GM12878 (cell line): ENCODE measurements at regions not wholly inside any gene's neighbourhood (a gene's known extent, or its start where the extent isn't known, plus 50 kb on each side); places are given as distances from the start of the nearest gene placed in this dataset.

Source experiments
- ASH2L ChIP-seq: fragments of 300-600, 200-600 bp; sonication (generic); IDR thresholded peaks from 2 replicates; pipeline ENCODE4 v1.6.1; 2017; ENCODE audit warnings: low read depth, mild to moderate bottlenecking, borderline replicate concordance
- CTCF ChIP-seq, 3 experiments: IDR thresholded peaks in 2 of 3; conservative IDR thresholded peaks in 1 of 3; 2 replicates each; pipeline ENCODE4 v1.5.1; 2011; ENCODE audit warnings: low read depth in 3 of 3, low read length in 3 of 3, mild to moderate bottlenecking in 3 of 3, control low read depth in 2 of 3, moderate library complexity in 2 of 3, inconsistent platforms in 1 of 3, mixed read lengths in 1 of 3; ENCODE audit not compliant: control insufficient read depth in 2 of 3, insufficient read depth in 1 of 3; ENCODE audit errors: extremely low read depth in 1 of 3
- EED ChIP-seq: sonication (generic); IDR thresholded peaks from 2 replicates; pipeline ENCODE4 v1.6.1; 2016; ENCODE audit warnings: antibody characterized with exemption, low read depth
- EP300 ChIP-seq, 2 experiments: fragments of 150-350 bp in 1 of 2; IDR thresholded peaks; 2 replicates each; pipeline ENCODE4 v1.6.1; 2011 to 2012; ENCODE audit warnings: low read depth in 2 of 2, low read length in 2 of 2, borderline replicate concordance in 1 of 2, improper control_type of control experiment in 1 of 2, inconsistent platforms in 1 of 2; ENCODE audit not compliant: control insufficient read depth in 1 of 2
- HDAC2 ChIP-seq: fragments of 200-600 bp; sonication (generic); IDR thresholded peaks from 2 replicates; pipeline ENCODE4 v1.6.1; 2017
- JUND ChIP-seq: IDR thresholded peaks from 2 replicates; pipeline ENCODE4 v1.6.1; 2012; ENCODE audit warnings: low read depth, mild to moderate bottlenecking, low read length, improper control_type of control experiment, moderate library complexity
- NR2F1 ChIP-seq: fragments of 450-650 bp; conservative IDR thresholded peaks from 2 replicates; pipeline ENCODE4 v1.6.1; 2017; ENCODE audit warnings: mild to moderate bottlenecking
- POLR2AphosphoS2 ChIP-seq: IDR thresholded peaks from 2 replicates; pipeline ENCODE4 v1.6.1; 2011; ENCODE audit warnings: low read depth, mild to moderate bottlenecking, low read length, improper control_type of control experiment, moderate library complexity
- POLR2AphosphoS5 ChIP-seq: IDR thresholded peaks from 2 replicates; pipeline ENCODE4 v1.6.1; 2011; ENCODE audit warnings: mild to moderate bottlenecking, low read length, inconsistent platforms
- RAD21 ChIP-seq: IDR thresholded peaks from 2 replicates; pipeline ENCODE4 v1.6.1; 2011; ENCODE audit warnings: mild to moderate bottlenecking, low read depth, low read length, moderate library complexity; ENCODE audit not compliant: insufficient read depth
- RUNX3 ChIP-seq: IDR thresholded peaks from 2 replicates; pipeline ENCODE4 v1.6.1; 2012; ENCODE audit warnings: low read length, inconsistent platforms
- SMC3 ChIP-seq: IDR thresholded peaks from 2 replicates; pipeline ENCODE4 v1.6.1; 2011; ENCODE audit warnings: low read length, improper control_type of control experiment, borderline replicate concordance
- TBL1XR1 ChIP-seq: IDR thresholded peaks from 2 replicates; pipeline ENCODE4 v1.6.1; 2012; ENCODE audit warnings: low read depth, low read length, improper control_type of control experiment
- ZNF274 ChIP-seq: IDR thresholded peaks from one replicate; pipeline ENCODE4 v1.8.0; 2011; ENCODE audit not compliant: insufficient read length, insufficient read depth

- TF ChIP-seq RUNX3 (no peak), NR2F1 (no peak), CTCF (IDR thresholded peaks at IDR 0.05 in 2 of 3, conservative IDR thresholded peaks at IDR 0.05 in 1 of 3; ENCODE audit: control insufficient read depth in 2 of 3, extremely low read depth in 1 of 3, insufficient read depth in 1 of 3, low read depth in 3 of 3, low read length in 3 of 3) (no peak), RAD21 (no peak), POLR2AphosphoS2 (no peak), ASH2L (no peak), EP300 (IDR thresholded peaks at IDR 0.05; ENCODE audit: borderline replicate concordance in 1 of 2, control insufficient read depth in 1 of 2, low read depth in 2 of 2, low read length in 2 of 2) (no peak), JUND (no peak), SMC3 (no peak), POLR2AphosphoS5 (no peak), TBL1XR1 (no peak), HDAC2 (no peak), EED (no peak), ZNF274 (no peak)
These were observed 75.6 kb upstream of the KRTAP11-1 start for GRCh38 chr21:30957010-30957409.
